Uterus (tissue), 3 donors: ENCODE measurements at regions not wholly inside any gene's neighbourhood (a gene's known extent, or its start where the extent isn't known, plus 50 kb on each side); places are given as distances from the start of the nearest gene placed in this dataset.

Experiments used
- DNase-seq, 2 donors: peaks; one replicate each; pipeline ENCODE4 v3.0.0-alpha.2; 2019 to 2020
- H3K27ac ChIP-seq, 2 donors: fragments of 200-600 bp; sonication (generic); 1 replicate in 1 of 2; 2 replicates in 1 of 2; pipeline ENCODE4 v1.5.1; 2016 to 2018
- H3K27me3 ChIP-seq, 2 donors: fragments of 200-600 bp; sonication (generic); one replicate each; pipeline ENCODE4 v1.5.1; 2018 to 2019; ENCODE audit warnings: control low read depth in 1 of 2
- H3K36me3 ChIP-seq, 2 donors: fragments of 200-600 bp; sonication (generic); one replicate each; pipeline ENCODE4 v1.5.1; 2019; ENCODE audit warnings: control low read depth in 1 of 2
- H3K4me1 ChIP-seq, 2 donors: fragments of 200-600 bp; sonication (generic); one replicate each; pipeline ENCODE4 v1.5.1; 2018 to 2019; ENCODE audit warnings: control low read depth in 1 of 2
- H3K4me3 ChIP-seq, 2 donors: fragments of 200-600 bp; sonication (generic); 1 replicate in 1 of 2; 2 replicates in 1 of 2; pipeline ENCODE4 v1.5.1; 2018 to 2019; ENCODE audit warnings: mild to moderate bottlenecking in 1 of 2
- H3K9me3 ChIP-seq, 2 donors: fragments of 200-600 bp; sonication (generic); one replicate each; pipeline ENCODE4 v1.5.1; 2019; ENCODE audit warnings: control low read depth in 1 of 2
- CTCF ChIP-seq, 4 experiments: fragments of 200-600 bp in 2 of 4; fragments of 450-650 bp in 2 of 4; sonication (generic) in 2 of 4; IDR thresholded peaks; one replicate each; pipeline ENCODE4 v1.5.1; 2016 to 2019; ENCODE audit warnings: antibody characterized with exemption in 4 of 4, mild to moderate bottlenecking in 2 of 4, moderate library complexity in 1 of 4
- POLR2A ChIP-seq, 2 donors: fragments of 450-650 bp; IDR thresholded peaks; one replicate each; pipeline ENCODE4 v1.6.1; 2016; ENCODE audit warnings: antibody characterized with exemption in 2 of 2, mild to moderate bottlenecking in 1 of 2, moderate library complexity in 1 of 2
- intact Hi-C: fragments of 100-400 bp; cut with DNase I; formaldehyde crosslinking; loops from one replicate; pipeline ENCODE4 v1.15.1; 2023; ENCODE audit warnings: low total_unique reads
- donor health status: DM: yes; HTN: yes; CAD: no.

DNA sequence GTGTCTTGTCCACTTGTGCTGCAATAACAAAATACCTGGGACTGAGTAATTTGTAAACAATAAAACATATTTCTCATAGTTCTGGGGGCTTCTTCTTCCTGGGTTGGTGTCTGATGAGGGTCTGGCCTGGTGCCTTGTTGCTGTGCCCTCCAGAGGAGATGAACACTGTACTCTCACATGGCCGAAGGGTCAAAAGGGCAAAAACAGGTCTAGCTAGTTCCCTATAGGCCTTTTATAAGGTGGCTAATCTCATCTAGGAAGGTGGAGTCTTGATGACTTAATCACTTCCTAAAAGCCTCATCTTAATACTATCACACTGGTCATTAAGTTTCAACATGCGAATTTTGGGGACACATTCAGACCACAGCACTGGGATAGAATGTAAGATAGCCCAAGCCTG is 228.4 kb downstream of the TLE3 start:
- Histone ChIP-seq H3K9me3 (peaks cover 0 to 3% of the 10 kb centered on the region in 2 donors), H3K4me3 (no peak overlapping the region), H3K4me1 (no peaks in the 10 kb centered on the region), H3K36me3 (no peaks in the 10 kb centered on the region), H3K27ac (no peak overlapping the region), H3K27me3 (no peaks in the 10 kb centered on the region)
- TF ChIP-seq CTCF (IDR thresholded peaks at IDR 0.05) (no peak), POLR2A (IDR thresholded peaks at IDR 0.05) (no peak)
- intact Hi-C loops: no loop called here
- DNase-seq: no peak

- intact Hi-C loops: no loop called here
- TF ChIP-seq CTCF (IDR thresholded peaks at IDR 0.05) (no peak), POLR2A (IDR thresholded peaks at IDR 0.05) (no peak)
- Histone ChIP-seq H3K27me3 (no peaks in the 10 kb centered on the region), H3K27ac (no peak overlapping the region), H3K4me1 (no peaks in the 10 kb centered on the region), H3K9me3 (peaks cover 0 to 4% of the 10 kb centered on the region in 2 donors), H3K36me3 (no peaks in the 10 kb centered on the region), H3K4me3 (no peak overlapping the region)
- DNase-seq: no peak
These were observed 227.7 kb downstream of the TLE3 start for GRCh38 chr15:69869881-69870505.

- Histone ChIP-seq H3K9me3 (peaks cover 0 to 4% of the 10 kb centered on the region in 2 donors), H3K4me1 (no peaks in the 10 kb centered on the region), H3K36me3 (no peaks in the 10 kb centered on the region), H3K27me3 (no peaks in the 10 kb centered on the region), H3K4me3 (no peak overlapping the region), H3K27ac (no peak overlapping the region)
- intact Hi-C loops: no loop called here
- no peak for DNase-seq
- TF ChIP-seq POLR2A (IDR thresholded peaks at IDR 0.05) (no peak), CTCF (IDR thresholded peaks at IDR 0.05) (no peak)
These were observed 226.1 kb downstream of the TLE3 start for GRCh38 chr15:69871511-69872134.

DNA sequence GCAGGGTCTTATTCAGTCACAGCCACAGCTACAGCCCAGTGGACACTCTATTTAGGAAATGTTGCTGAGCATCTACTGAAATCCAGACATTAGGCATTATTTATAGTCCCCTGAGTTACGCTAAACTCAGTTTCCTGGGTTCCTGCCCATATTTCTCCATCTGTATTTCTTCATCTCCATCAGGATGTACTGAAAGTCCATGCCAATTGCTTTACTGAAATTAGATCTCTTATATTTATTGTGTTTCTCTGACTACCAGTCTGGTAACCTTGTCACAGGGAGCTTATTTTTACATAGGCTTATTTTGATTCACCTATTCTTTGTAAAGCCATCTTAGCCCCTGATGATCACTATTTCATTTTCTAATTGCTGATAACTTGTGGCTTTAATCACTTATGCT is 223.9 kb downstream of the TLE3 start:
- DNase-seq: no peak
- no peak for TF ChIP-seq POLR2A (IDR thresholded peaks at IDR 0.05)
- no peak for TF ChIP-seq CTCF (IDR thresholded peaks at IDR 0.05)
- Histone ChIP-seq H3K9me3 (peaks cover 0 to 4% of the 10 kb centered on the region in 2 donors), H3K27ac (no peak overlapping the region), H3K36me3 (no peaks in the 10 kb centered on the region), H3K4me1 (no peaks in the 10 kb centered on the region), H3K27me3 (no peaks in the 10 kb centered on the region), H3K4me3 (no peak overlapping the region)
- intact Hi-C loops: no loop called here

- H3K4me3 ChIP-seq: no peak overlapping the region
- H3K4me1 ChIP-seq: no peaks in the 10 kb centered on the region
- peaks cover 0 to 4% of the 10 kb centered on the region in 2 donors for H3K9me3 ChIP-seq
- no peaks in the 10 kb centered on the region for H3K36me3 ChIP-seq
- no peaks in the 10 kb centered on the region for H3K27me3 ChIP-seq
- DNase-seq: no peak
- no peak for TF ChIP-seq POLR2A (IDR thresholded peaks at IDR 0.05)
- no peak for TF ChIP-seq CTCF (IDR thresholded peaks at IDR 0.05)
- intact Hi-C loops: no loop called here
- H3K27ac ChIP-seq: no peak overlapping the region
These were observed 223.4 kb downstream of the TLE3 start for GRCh38 chr15:69874321-69874720.
